Adrenal gland (tissue), 5 donors: ENCODE measurements at regions not wholly inside any gene's neighbourhood (a gene's known extent, or its start where the extent isn't known, plus 50 kb on each side); places are given as distances from the start of the nearest gene placed in this dataset.

ENCODE experiments used
- POLR2A ChIP-seq, 2 donors: fragments of 450-650 bp; IDR thresholded peaks; one replicate each; pipeline ENCODE4 v1.6.1; 2017; ENCODE audit warnings: antibody characterized with exemption in 2 of 2, mild to moderate bottlenecking in 2 of 2, moderate library complexity in 1 of 2
- TF ChIP-seq, protein P1 (sequence below), 6 experiments: fragments of 450-650 bp in 4 of 6; fragments of 200-600 bp in 2 of 6; sonication (generic) in 1 of 6; IDR thresholded peaks; 1 replicate in 5 of 6; 2 replicates in 1 of 6; pipeline versions ENCODE4 v1.5.1 to v1.8.0; 2016 to 2021; ENCODE audit warnings: antibody characterized with exemption in 6 of 6, mild to moderate bottlenecking in 2 of 6, moderate library complexity in 1 of 6
- donor health status: DM: no; HTN: no; CAD: no.

DNA sequence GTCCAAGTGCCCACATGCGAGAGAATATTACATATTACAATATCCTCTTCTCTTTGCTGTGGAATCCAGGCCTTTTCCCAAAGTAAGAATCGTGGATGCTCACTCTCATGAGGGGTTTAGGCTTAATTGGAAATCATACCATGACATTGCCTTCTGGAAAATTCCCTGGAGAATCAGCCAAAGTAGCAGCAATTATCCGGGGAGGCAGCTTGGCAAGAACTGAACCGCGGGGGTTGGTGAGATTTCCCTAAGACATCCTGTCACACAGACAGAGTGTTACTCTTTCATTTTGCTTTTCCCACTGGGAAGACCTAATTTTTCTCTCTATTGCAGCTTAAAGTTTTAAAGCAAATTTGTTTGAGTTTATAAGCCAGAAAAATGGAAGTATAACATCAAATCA lies 463.6 kb upstream of the DPP6 start:
- TF ChIP-seq, protein P1, sequence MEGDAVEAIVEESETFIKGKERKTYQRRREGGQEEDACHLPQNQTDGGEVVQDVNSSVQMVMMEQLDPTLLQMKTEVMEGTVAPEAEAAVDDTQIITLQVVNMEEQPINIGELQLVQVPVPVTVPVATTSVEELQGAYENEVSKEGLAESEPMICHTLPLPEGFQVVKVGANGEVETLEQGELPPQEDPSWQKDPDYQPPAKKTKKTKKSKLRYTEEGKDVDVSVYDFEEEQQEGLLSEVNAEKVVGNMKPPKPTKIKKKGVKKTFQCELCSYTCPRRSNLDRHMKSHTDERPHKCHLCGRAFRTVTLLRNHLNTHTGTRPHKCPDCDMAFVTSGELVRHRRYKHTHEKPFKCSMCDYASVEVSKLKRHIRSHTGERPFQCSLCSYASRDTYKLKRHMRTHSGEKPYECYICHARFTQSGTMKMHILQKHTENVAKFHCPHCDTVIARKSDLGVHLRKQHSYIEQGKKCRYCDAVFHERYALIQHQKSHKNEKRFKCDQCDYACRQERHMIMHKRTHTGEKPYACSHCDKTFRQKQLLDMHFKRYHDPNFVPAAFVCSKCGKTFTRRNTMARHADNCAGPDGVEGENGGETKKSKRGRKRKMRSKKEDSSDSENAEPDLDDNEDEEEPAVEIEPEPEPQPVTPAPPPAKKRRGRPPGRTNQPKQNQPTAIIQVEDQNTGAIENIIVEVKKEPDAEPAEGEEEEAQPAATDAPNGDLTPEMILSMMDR (IDR thresholded peaks at IDR 0.05): no peak
- TF ChIP-seq POLR2A (IDR thresholded peaks at IDR 0.05): no peak
